OCI-LY3 (cell line): ENCODE measurements at regions not wholly inside any gene's neighbourhood (a gene's known extent, or its start where the extent isn't known, plus 50 kb on each side); places are given as distances from the start of the nearest gene placed in this dataset.

Experiments used
- CTCF ChIP-seq: fragments of 200-600, 300-600 bp; sonication (generic); IDR thresholded peaks from 2 replicates; pipeline ENCODE4 v1.5.1; 2014; ENCODE audit warnings: antibody characterized with exemption, low read length, low read depth
- EZH2phosphoT487 ChIP-seq: fragments of 200-600 bp; shearing (Covaris generic); IDR thresholded peaks from 2 replicates; pipeline ENCODE4 v1.6.1; 2018; ENCODE audit warnings: antibody characterized with exemption, mixed run types, low read depth

GRCh38 chr11:80440835-80441234 is 1000.0 kb upstream of the TENM4 start:
- no peak for TF ChIP-seq CTCF
- TF ChIP-seq EZH2phosphoT487 = no peak
